HCT116 (cell line): ENCODE measurements at regions not wholly inside any gene's neighbourhood (a gene's known extent, or its start where the extent isn't known, plus 50 kb on each side); places are given as distances from the start of the nearest gene placed in this dataset.

Experiments used
- ATAC-seq: fragments of 200-7000 bp; cut with Tn5 transposase; 2 replicates; pipeline ENCODE4 v1.9.1; 2020; ENCODE audit warnings: mild to moderate bottlenecking, moderate library complexity
- BruUV-seq: library from RNA; stranded (reverse); fragments of 400-500 nt; replicated peaks from 2 replicates; lab custom pipeline; 2021; lab: Mats Ljungman, UMichigan
- CTCF ChIA-PET: fragments of 300-600 bp; sonication (Branson Sonifier 250); formaldehyde crosslinking; loops from one replicate; lab custom pipeline; 2021; ENCODE audit warnings: antibody characterized with exemption; lab: Charles Lee
- POLR2A ChIA-PET: fragments of 300-600, 350-600 bp; sonication (Branson Sonifier 250); formaldehyde crosslinking; loops from one replicate; lab custom pipeline; 2021; ENCODE audit warnings: antibody characterized with exemption; lab: Charles Lee
- RAD21 ChIA-PET, 2 experiments: fragments of 300-600 bp; sonication (Branson Sonifier 250); formaldehyde crosslinking; loops; one replicate each; lab custom pipeline; 2023; ENCODE audit warnings: low total read pairs in 2 of 2; ENCODE audit not compliant: uncharacterized antibody in 2 of 2, unreplicated experiment in 2 of 2, low non-redundant PET in 1 of 2; lab: Charles Lee
- DNase-seq: peaks from one replicate; pipeline ENCODE4 v3.0.0-alpha.2; 2010; ENCODE audit warnings: low read depth, low spot score
- H2AFZ ChIP-seq: fragments of 200-600 bp; shearing (Covaris generic), sonication (generic); 2 replicates; pipeline ENCODE4 v1.6.1; 2017; ENCODE audit warnings: low read depth, mixed run types, mixed read lengths, antibody characterized with exemption, low read length; ENCODE audit not compliant: poor library complexity, severe bottlenecking
- H3K27ac ChIP-seq: 2 replicates; pipeline ENCODE4 v1.5.1; 2012; ENCODE audit warnings: low read depth, low read length
- H3K27me3 ChIP-seq: fragments of 200-600 bp; sonication (generic); 2 replicates; pipeline ENCODE4 v1.6.1; 2016; ENCODE audit warnings: mixed run types, low read length, mixed read lengths; ENCODE audit not compliant: insufficient read depth
- H3K36me3 ChIP-seq, 2 experiments: fragments of 200-500 bp in 1 of 2; fragments of 200-600 bp in 1 of 2; sonication (Bioruptor generic) in 1 of 2; sonication (generic) in 1 of 2; 2 replicates each; pipeline versions ENCODE4 v1.5.1 to v1.6.1; 2014 to 2016; ENCODE audit warnings: low read length in 2 of 2, inconsistent platforms in 1 of 2, mixed read lengths in 1 of 2, mixed run types in 1 of 2; ENCODE audit not compliant: insufficient read depth in 2 of 2, control insufficient read depth in 1 of 2
- H3K4me1 ChIP-seq, 2 experiments: fragments of 200-600 bp in 1 of 2; sonication (generic) in 1 of 2; 2 replicates each; pipeline versions ENCODE4 v1.5.1 to v1.6.1; 2012 to 2017; ENCODE audit warnings: low read length in 2 of 2, inconsistent platforms in 1 of 2, mild to moderate bottlenecking in 1 of 2, mixed read lengths in 1 of 2, mixed run types in 1 of 2, moderate library complexity in 1 of 2; ENCODE audit not compliant: insufficient read depth in 2 of 2, control insufficient read depth in 1 of 2
- H3K4me2 ChIP-seq: fragments of 200-600 bp; sonication (generic); 2 replicates; pipeline ENCODE4 v1.6.1; 2017; ENCODE audit warnings: mixed run types, low read length, mixed read lengths
- H3K4me3 ChIP-seq, 2 experiments: fragments of 200-600 bp in 1 of 2; sonication (generic) in 1 of 2; replicated peaks in 1 of 2; 2 replicates each; pipeline ENCODE4 v1.5.1; 2011 to 2016; ENCODE audit warnings: low read length in 2 of 2, control low read depth in 1 of 2, low read depth in 1 of 2, mild to moderate bottlenecking in 1 of 2, mixed read lengths in 1 of 2, mixed run types in 1 of 2
- H3K79me2 ChIP-seq: fragments of 200-600 bp; sonication (generic); 2 replicates; pipeline ENCODE4 v1.6.1; 2017; ENCODE audit warnings: mild to moderate bottlenecking, mixed run types, low read length, moderate library complexity, mixed read lengths; ENCODE audit not compliant: insufficient read depth
- H3K9ac ChIP-seq: fragments of 200-600 bp; sonication (generic); 2 replicates; pipeline ENCODE4 v1.6.1; 2016; ENCODE audit warnings: low read length, mixed read lengths
- H3K9me2 ChIP-seq: fragments of 200-600 bp; sonication (generic), shearing (Covaris generic); 2 replicates; pipeline ENCODE4 v1.6.1; 2017; ENCODE audit warnings: mixed run types, mild to moderate bottlenecking, moderate library complexity; ENCODE audit not compliant: insufficient read depth
- H3K9me3 ChIP-seq, 2 experiments: fragments of 200-500 bp in 1 of 2; fragments of 200-600 bp in 1 of 2; sonication (Bioruptor generic) in 1 of 2; sonication (generic) in 1 of 2; 2 replicates each; pipeline ENCODE4 v1.6.1; 2014 to 2017; ENCODE audit warnings: low read length in 2 of 2, mixed read lengths in 2 of 2, inconsistent platforms in 1 of 2, low read depth in 1 of 2, mild to moderate bottlenecking in 1 of 2, mixed run types in 1 of 2, moderate library complexity in 1 of 2; ENCODE audit not compliant: control insufficient read depth in 1 of 2, insufficient read depth in 1 of 2
- H4K20me1 ChIP-seq: fragments of 200-600 bp; sonication (generic), shearing (Covaris generic); 2 replicates; pipeline ENCODE4 v1.6.1; 2017; ENCODE audit warnings: mixed run types, mild to moderate bottlenecking, moderate library complexity; ENCODE audit not compliant: insufficient read depth
- ATF3 ChIP-seq: IDR thresholded peaks from 2 replicates; pipeline ENCODE4 v1.6.1; 2012
- ELF1 ChIP-seq: IDR thresholded peaks from 2 replicates; pipeline ENCODE4 v1.6.1; 2012; ENCODE audit warnings: low read depth, borderline replicate concordance
- EZH2 ChIP-seq: fragments of 200-600 bp; sonication (generic); IDR thresholded peaks from 2 replicates; pipeline ENCODE4 v1.6.1; 2017; ENCODE audit warnings: antibody characterized with exemption, mixed run types
- POLR2A ChIP-seq: IDR thresholded peaks from 2 replicates; pipeline ENCODE4 v1.7.0; 2011; ENCODE audit warnings: borderline replicate concordance; ENCODE audit not compliant: insufficient read depth, insufficient read length; ENCODE audit errors: extremely low read depth
- POLR2AphosphoS5 ChIP-seq: IDR thresholded peaks from 2 replicates; pipeline ENCODE4 v1.6.1; 2011; ENCODE audit warnings: mild to moderate bottlenecking, low read depth, low read length, moderate library complexity
- REST ChIP-seq: IDR thresholded peaks from 2 replicates; pipeline ENCODE4 v1.6.1; 2012; ENCODE audit warnings: low read depth
- SIN3A ChIP-seq: IDR thresholded peaks from 2 replicates; pipeline ENCODE4 v1.6.1; 2012; ENCODE audit warnings: low read depth
- ZBTB33 ChIP-seq: IDR thresholded peaks from 2 replicates; pipeline ENCODE4 v1.6.1; 2011; ENCODE audit warnings: mild to moderate bottlenecking, low read length, moderate library complexity; ENCODE audit not compliant: insufficient replicate concordance; ENCODE audit errors: extremely low read depth
- ZFX ChIP-seq: fragments of 450-650 bp; IDR thresholded peaks from 2 replicates; pipeline ENCODE4 v1.6.1; 2017
- intact Hi-C: fragments of 100-400 bp; cut with micrococcal nuclease; formaldehyde crosslinking; loops from 2 replicates; pipeline ENCODE4 v1.10.0; 2022

DNA sequence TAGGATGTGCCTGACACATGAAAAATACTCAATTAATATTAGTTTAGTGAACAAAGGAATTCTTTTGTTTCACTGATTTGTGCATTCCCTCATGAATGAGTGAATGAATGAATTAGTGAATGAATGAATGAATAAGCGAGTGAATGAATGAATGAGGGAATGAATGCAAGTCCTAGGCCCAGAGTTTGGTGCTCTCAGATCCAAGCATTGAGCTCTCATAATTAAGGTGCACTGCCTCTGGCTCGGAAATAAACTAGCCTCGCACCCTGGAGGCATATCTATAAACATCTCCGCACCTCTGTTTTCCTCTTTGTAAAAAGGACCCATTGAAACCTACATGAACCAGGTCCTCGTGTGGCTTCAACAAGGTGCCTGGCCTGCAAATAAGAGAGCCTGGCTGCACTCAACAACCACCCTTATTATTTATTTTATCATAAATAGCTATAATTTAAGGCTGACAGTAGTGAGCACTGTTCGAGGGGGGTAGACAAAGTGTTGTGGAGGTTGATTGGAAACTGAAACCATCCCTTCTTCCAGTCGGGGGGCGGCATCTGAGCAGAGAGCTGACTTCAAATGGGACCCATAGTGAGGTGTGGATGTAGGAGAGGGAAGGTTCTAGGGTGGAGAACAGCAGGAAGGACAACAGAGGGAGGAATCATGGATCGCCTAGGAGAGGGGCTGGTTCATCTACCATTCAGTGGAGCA, 316.8 kb downstream of the BCL11B start:
- RAD21 ChIA-PET = no interaction called here
- no peak overlapping the region for H2AFZ ChIP-seq
- H3K9me2 ChIP-seq = no peaks in the 10 kb centered on the region
- no peak overlapping the region for H3K4me3 ChIP-seq
- CTCF ChIA-PET = no interaction called here
- H3K27me3 ChIP-seq = peaks cover 14% of the 10 kb centered on the region; the same call in 1 of the 2 replicates
- no peak for ATAC-seq
- H3K4me2 ChIP-seq = no peak overlapping the region
- no peak overlapping the region for H3K9ac ChIP-seq
- POLR2A ChIA-PET = no interaction called here
- DNase-seq = no peak
- no peaks in the 10 kb centered on the region for H3K36me3 ChIP-seq
- no TSS peak for BruUV-seq
- no peak overlapping the region for H3K27ac ChIP-seq
- no peaks in the 10 kb centered on the region for H3K79me2 ChIP-seq
- TF ChIP-seq EZH2 (no peak), REST (no peak), ELF1 (no peak), ATF3 (no peak), ZBTB33 (no peak), ZFX (no peak), POLR2A (no peak), POLR2AphosphoS5 (no peak), SIN3A (no peak)
- TF ChIP-seq, all 23 proteins: peak for 0
- H3K4me1 ChIP-seq = peaks cover 0 to 23% of the 10 kb centered on the region in 2 experiments; a peak in 3 of 4 replicates
- H3K9me3 ChIP-seq = no peaks in the 10 kb centered on the region
- intact Hi-C loops = no loop called here
- H4K20me1 ChIP-seq = no peaks in the 10 kb centered on the region
